PC-3 (cell line): ENCODE measurements at regions not wholly inside any gene's neighbourhood (a gene's known extent, or its start where the extent isn't known, plus 50 kb on each side); places are given as distances from the start of the nearest gene placed in this dataset.

Experiments
- ATAC-seq: fragments of 200-7000 bp; cut with Tn5 transposase; 2 replicates; pipeline ENCODE4 v1.9.1; 2020; ENCODE audit warnings: mild to moderate bottlenecking, moderate library complexity
- BruUV-seq: library from RNA; stranded (reverse); fragments of 400-500 nt; replicated peaks from 2 replicates; lab custom pipeline; 2021; lab: Mats Ljungman, UMichigan
- CTCF ChIA-PET: fragments of 300-600 bp; sonication (Branson Sonifier 250); formaldehyde crosslinking; loops from one replicate; lab custom pipeline; 2022; ENCODE audit warnings: antibody characterized with exemption; lab: Charles Lee
- POLR2A ChIA-PET: fragments of 300-600 bp; sonication (Branson Sonifier 250); formaldehyde crosslinking; loops from one replicate; lab custom pipeline; 2022; ENCODE audit warnings: antibody characterized with exemption; ENCODE audit not compliant: unreplicated experiment; lab: Charles Lee
- DNase-seq: peaks from one replicate; pipeline ENCODE4 v3.0.0-alpha.2; 2015
- H2AFZ ChIP-seq: fragments of 300-600 bp; sonication (generic); 2 replicates; pipeline ENCODE4 v1.6.0; 2016; ENCODE audit warnings: antibody characterized with exemption, low read length
- H3F3A ChIP-seq: fragments of 300-600 bp; sonication (generic); one replicate; pipeline ENCODE4 v1.6.0; 2017; ENCODE audit warnings: antibody characterized with exemption, low read length, control low read depth, mild to moderate bottlenecking; ENCODE audit not compliant: unreplicated experiment
- H3K27ac ChIP-seq: fragments of 300-600 bp; sonication (generic); 2 replicates; pipeline ENCODE4 v1.5.1; 2016; ENCODE audit warnings: mild to moderate bottlenecking, low read length
- H3K27me3 ChIP-seq: fragments of 300-600 bp; sonication (generic); 2 replicates; pipeline ENCODE4 v1.6.1; 2016; ENCODE audit warnings: low read length, mixed read lengths
- H3K36me3 ChIP-seq: fragments of 300-600 bp; sonication (generic); 2 replicates; pipeline ENCODE4 v1.6.1; 2016; ENCODE audit warnings: low read depth, mixed run types, low read length, mixed read lengths
- H3K4me1 ChIP-seq: fragments of 300-600 bp; sonication (generic); 2 replicates; pipeline ENCODE4 v1.5.1; 2016; ENCODE audit warnings: low read length; ENCODE audit not compliant: insufficient read depth
- H3K4me2 ChIP-seq: fragments of 300-600 bp; sonication (generic); 2 replicates; pipeline ENCODE4 v1.6.0; 2016; ENCODE audit warnings: low read length
- H3K4me3 ChIP-seq: fragments of 300-600 bp; sonication (generic); 2 replicates; pipeline ENCODE4 v1.5.1; 2016; ENCODE audit warnings: mild to moderate bottlenecking, low read length, mixed read lengths
- H3K79me2 ChIP-seq: fragments of 300-600 bp; sonication (generic); 2 replicates; pipeline ENCODE4 v1.6.1; 2017; ENCODE audit warnings: low read length, mixed read lengths
- H3K9ac ChIP-seq: fragments of 300-600 bp; sonication (generic); 2 replicates; pipeline ENCODE4 v1.6.0; 2016; ENCODE audit warnings: mild to moderate bottlenecking, low read length
- H3K9me2 ChIP-seq: fragments of 300-600 bp; sonication (generic); replicated peaks from 2 replicates; pipeline ENCODE4 v1.6.1; 2016; ENCODE audit warnings: mixed run types, low read length, mixed read lengths
- H3K9me3 ChIP-seq: fragments of 300-600 bp; sonication (generic); 2 replicates; pipeline ENCODE4 v1.6.1; 2016; ENCODE audit warnings: low read length, mixed read lengths
- H4K20me1 ChIP-seq: fragments of 300-600 bp; sonication (generic); 2 replicates; pipeline ENCODE4 v1.6.1; 2016; ENCODE audit warnings: low read length, mixed read lengths
- EZH2 ChIP-seq: fragments of 300-600 bp; sonication (generic); IDR thresholded peaks from one replicate; pipeline ENCODE4 v1.6.1; 2017; ENCODE audit warnings: antibody characterized with exemption, mild to moderate bottlenecking, low read length; ENCODE audit not compliant: unreplicated experiment
- EZH2phosphoT487 ChIP-seq: fragments of 300-600 bp; sonication (generic); IDR thresholded peaks from 2 replicates; pipeline ENCODE4 v1.6.1; 2018; ENCODE audit warnings: mild to moderate bottlenecking, antibody characterized with exemption, low read length, borderline replicate concordance
- intact Hi-C: fragments of 100-400 bp; cut with micrococcal nuclease; formaldehyde crosslinking; loops from 2 replicates; pipeline ENCODE4 v1.9.0; 2023
- TF ChIP-seq, protein P1 (sequence below): fragments of 300-600 bp; sonication (generic); conservative IDR thresholded peaks from 2 replicates; pipeline ENCODE4 v1.5.1; 2017; ENCODE audit warnings: antibody characterized with exemption, low read depth, mild to moderate bottlenecking, low read length

DNA sequence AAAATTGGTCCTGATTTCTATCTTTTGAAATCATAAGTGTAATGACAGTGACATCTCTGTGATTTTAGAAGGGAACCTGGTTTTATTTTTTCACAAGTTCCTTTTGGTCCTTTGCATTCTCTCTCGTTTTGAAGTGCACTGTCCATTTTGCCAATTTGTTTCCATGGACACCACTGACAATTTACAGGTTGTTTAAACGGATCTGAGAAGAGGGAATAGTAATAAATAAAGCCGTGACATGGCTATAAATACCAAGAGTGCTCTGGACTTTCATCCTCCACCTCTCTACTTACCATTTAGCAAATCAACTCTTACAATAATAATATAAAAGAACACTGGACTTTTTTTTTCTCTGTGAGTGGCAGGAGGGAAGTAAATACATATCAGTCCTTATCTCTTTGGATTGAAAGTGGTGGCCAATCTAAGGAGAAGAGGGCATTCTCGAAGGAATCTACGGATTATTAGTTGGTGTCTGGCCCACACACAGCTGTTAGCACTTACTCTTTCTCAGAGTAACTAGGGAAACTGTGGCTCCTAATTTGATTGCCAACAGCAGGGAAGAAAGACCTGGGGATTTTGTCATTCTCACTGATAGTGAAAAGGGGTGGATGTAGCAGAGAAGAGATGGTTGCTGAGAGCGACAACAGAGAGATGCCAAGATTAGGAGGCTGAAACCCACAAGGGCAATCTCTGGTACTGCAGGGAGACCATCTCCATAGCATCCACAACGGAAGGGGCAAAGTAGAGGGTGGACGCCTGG is 108.7 kb upstream of the FSHR start:
- Histone ChIP-seq H3K4me3 (no peak overlapping the region), H3K4me2 (no peak overlapping the region), H3K9me2 (no peaks in the 10 kb centered on the region), H3K9ac (no peak overlapping the region), H3K79me2 (no peaks in the 10 kb centered on the region), H3F3A (no peaks in the 10 kb centered on the region), H4K20me1 (no peaks in the 10 kb centered on the region), H3K4me1 (no peaks in the 10 kb centered on the region), H2AFZ (no peak overlapping the region), H3K9me3 (no peaks in the 10 kb centered on the region), H3K36me3 (no peaks in the 10 kb centered on the region), H3K27ac (no peak overlapping the region), H3K27me3 (no peaks in the 10 kb centered on the region)
- BruUV-seq: no TSS peak
- CTCF ChIA-PET: no interaction called here
- POLR2A ChIA-PET: no interaction called here
- intact Hi-C loops: no loop called here
- DNase-seq (no peak), ATAC-seq (no peak)
- no peak for TF ChIP-seq EZH2
- TF ChIP-seq, protein P1, sequence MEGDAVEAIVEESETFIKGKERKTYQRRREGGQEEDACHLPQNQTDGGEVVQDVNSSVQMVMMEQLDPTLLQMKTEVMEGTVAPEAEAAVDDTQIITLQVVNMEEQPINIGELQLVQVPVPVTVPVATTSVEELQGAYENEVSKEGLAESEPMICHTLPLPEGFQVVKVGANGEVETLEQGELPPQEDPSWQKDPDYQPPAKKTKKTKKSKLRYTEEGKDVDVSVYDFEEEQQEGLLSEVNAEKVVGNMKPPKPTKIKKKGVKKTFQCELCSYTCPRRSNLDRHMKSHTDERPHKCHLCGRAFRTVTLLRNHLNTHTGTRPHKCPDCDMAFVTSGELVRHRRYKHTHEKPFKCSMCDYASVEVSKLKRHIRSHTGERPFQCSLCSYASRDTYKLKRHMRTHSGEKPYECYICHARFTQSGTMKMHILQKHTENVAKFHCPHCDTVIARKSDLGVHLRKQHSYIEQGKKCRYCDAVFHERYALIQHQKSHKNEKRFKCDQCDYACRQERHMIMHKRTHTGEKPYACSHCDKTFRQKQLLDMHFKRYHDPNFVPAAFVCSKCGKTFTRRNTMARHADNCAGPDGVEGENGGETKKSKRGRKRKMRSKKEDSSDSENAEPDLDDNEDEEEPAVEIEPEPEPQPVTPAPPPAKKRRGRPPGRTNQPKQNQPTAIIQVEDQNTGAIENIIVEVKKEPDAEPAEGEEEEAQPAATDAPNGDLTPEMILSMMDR: no peak
- no peak for TF ChIP-seq EZH2phosphoT487

DNA sequence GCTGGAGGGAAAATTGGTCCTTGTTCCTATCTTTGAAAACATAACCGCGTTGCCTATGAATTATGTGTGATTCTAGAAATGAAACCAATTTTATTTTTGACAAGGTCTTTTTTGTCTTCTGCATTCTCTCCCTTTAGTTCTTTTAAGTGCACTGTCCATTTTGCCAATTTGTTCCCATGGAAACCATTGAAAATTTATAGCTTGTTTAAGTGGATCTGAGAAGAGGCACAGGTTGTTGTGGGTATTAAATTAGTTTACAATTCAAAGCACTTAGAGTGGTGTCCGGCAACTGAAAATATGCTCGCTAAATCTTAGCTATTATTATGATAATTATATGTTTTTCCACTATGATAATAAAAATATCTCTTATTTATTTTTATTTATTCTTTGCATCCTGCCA is 107.5 kb upstream of the FSHR start:
- no peak for DNase-seq
- intact Hi-C loops: no loop called here
- TF ChIP-seq, protein P1: no peak
- TF ChIP-seq EZH2phosphoT487 (no peak), EZH2 (no peak)
- BruUV-seq: no TSS peak
- Histone ChIP-seq H3K9me3 (no peaks in the 10 kb centered on the region), H2AFZ (no peak overlapping the region), H3K4me3 (no peak overlapping the region), H3K27me3 (no peaks in the 10 kb centered on the region), H3K27ac (no peak overlapping the region), H3K4me1 (no peaks in the 10 kb centered on the region), H3K79me2 (no peaks in the 10 kb centered on the region), H3F3A (no peaks in the 10 kb centered on the region), H3K9ac (no peak overlapping the region), H3K36me3 (no peaks in the 10 kb centered on the region), H3K4me2 (no peak overlapping the region), H4K20me1 (no peaks in the 10 kb centered on the region), H3K9me2 (no peaks in the 10 kb centered on the region)
- POLR2A ChIA-PET: no interaction called here
- ATAC-seq: no peak
- CTCF ChIA-PET: no interaction called here

DNA sequence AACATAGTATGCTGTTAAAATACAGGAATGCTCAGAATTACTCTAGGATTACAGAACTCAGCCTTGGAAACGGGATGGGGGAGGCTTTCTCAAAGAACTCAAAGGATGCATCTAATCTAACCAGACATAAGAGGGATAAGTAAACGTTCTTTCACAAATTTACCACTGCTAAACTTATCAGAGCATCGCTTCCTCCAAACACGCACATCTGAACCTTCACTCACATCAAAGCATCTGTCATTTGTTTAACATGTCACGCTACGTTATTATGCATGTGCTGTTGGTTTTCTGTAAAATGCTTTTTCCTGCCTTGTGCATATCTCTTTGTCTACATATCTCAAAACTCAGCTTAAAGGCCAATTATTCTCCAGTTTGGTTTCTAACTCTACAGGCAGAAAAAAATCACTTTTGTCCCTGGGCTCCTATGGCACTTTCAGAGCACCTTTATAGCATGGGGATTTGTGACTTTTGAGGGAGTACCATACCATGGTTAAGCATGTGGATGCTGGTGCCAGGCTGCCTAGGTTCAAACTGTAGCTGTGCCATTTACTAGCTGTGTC is 106.7 kb upstream of the FSHR start:
- no peak for ATAC-seq

More for the DNA sequence above, 106.7 kb upstream of the FSHR start:
- no peaks in the 10 kb centered on the region for H3K79me2 ChIP-seq
- intact Hi-C loops: no loop called here
- H3K9me3 ChIP-seq: no peaks in the 10 kb centered on the region
- no peaks in the 10 kb centered on the region for H3K9me2 ChIP-seq
- H3K4me2 ChIP-seq: no peak overlapping the region
- DNase-seq: no peak
- ChIA-PET POLR2A (no interaction called here), CTCF (no interaction called here)
- no peak overlapping the region for H3K4me3 ChIP-seq
- BruUV-seq: no TSS peak
- no peak overlapping the region for H2AFZ ChIP-seq
- H3K9ac ChIP-seq: no peak overlapping the region
- H4K20me1 ChIP-seq: no peaks in the 10 kb centered on the region
- TF ChIP-seq EZH2phosphoT487 (no peak), EZH2 (no peak)
- TF ChIP-seq, protein P1: no peak
- H3K36me3 ChIP-seq: no peaks in the 10 kb centered on the region
- H3F3A ChIP-seq: no peaks in the 10 kb centered on the region
- H3K4me1 ChIP-seq: no peaks in the 10 kb centered on the region
- H3K27me3 ChIP-seq: no peaks in the 10 kb centered on the region
- no peak overlapping the region for H3K27ac ChIP-seq
